ENCODE measurements at regions not wholly inside any gene's neighbourhood (a gene's known extent, or its start where the extent isn't known, plus 50 kb on each side); places are given as distances from the start of the nearest gene placed in this dataset.

DNA sequence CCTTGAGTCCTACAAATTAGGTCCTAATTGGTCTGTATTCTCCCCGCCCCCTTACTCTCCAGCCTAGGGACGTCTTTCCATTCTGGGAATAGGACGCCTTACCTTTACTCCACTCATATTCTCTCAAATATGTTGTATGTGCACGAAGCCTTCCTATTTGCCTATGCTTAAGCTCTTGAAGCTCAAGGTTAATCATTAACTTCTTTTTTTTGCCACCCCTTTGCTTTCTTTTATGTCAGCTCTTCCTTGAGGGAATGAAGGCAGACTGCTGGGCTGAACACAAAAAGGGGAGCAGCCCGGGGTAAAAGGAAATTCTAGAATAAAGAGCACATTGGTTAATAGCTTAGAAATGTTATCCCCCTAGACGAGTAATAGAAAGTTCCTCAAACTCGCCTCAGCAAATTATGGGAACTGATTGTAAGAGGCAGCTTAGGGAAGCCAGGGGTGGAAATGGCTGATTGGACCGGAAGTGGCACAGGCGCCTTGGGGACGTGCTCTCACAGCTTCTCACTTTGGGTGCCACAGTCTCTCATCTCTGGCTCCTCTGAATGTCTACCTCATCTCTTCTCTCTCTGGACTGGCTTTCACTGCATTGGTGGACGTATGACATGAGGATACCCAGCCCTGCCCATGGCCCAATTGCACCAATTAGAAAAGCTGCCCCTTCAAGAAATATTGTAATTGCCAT, 122.3 kb upstream of the IL12B start:
- TF ChIP-seq, protein P1, sequence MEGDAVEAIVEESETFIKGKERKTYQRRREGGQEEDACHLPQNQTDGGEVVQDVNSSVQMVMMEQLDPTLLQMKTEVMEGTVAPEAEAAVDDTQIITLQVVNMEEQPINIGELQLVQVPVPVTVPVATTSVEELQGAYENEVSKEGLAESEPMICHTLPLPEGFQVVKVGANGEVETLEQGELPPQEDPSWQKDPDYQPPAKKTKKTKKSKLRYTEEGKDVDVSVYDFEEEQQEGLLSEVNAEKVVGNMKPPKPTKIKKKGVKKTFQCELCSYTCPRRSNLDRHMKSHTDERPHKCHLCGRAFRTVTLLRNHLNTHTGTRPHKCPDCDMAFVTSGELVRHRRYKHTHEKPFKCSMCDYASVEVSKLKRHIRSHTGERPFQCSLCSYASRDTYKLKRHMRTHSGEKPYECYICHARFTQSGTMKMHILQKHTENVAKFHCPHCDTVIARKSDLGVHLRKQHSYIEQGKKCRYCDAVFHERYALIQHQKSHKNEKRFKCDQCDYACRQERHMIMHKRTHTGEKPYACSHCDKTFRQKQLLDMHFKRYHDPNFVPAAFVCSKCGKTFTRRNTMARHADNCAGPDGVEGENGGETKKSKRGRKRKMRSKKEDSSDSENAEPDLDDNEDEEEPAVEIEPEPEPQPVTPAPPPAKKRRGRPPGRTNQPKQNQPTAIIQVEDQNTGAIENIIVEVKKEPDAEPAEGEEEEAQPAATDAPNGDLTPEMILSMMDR (IDR thresholded peaks at IDR 0.05; ENCODE audit: low read depth, low read length), result no peak
- H3K4me3 ChIP-seq (ENCODE audit: low read depth, low read length), result no peak overlapping the region

GRCh38 chr5:159453209-159453608, 122.9 kb upstream of the IL12B start:
- no peak overlapping the region for H3K4me3 ChIP-seq (ENCODE audit: low read depth, low read length)
- TF ChIP-seq, protein P1 (IDR thresholded peaks at IDR 0.05; ENCODE audit: low read depth, low read length), result no peak

- TF ChIP-seq, protein P1 (IDR thresholded peaks at IDR 0.05; ENCODE audit: low read depth, low read length), result no peak
- H3K4me3 ChIP-seq (ENCODE audit: low read depth, low read length), result no peak overlapping the region
Observed at GRCh38 chr5:159456261-159456660, 126.0 kb upstream of the IL12B start.

DNA sequence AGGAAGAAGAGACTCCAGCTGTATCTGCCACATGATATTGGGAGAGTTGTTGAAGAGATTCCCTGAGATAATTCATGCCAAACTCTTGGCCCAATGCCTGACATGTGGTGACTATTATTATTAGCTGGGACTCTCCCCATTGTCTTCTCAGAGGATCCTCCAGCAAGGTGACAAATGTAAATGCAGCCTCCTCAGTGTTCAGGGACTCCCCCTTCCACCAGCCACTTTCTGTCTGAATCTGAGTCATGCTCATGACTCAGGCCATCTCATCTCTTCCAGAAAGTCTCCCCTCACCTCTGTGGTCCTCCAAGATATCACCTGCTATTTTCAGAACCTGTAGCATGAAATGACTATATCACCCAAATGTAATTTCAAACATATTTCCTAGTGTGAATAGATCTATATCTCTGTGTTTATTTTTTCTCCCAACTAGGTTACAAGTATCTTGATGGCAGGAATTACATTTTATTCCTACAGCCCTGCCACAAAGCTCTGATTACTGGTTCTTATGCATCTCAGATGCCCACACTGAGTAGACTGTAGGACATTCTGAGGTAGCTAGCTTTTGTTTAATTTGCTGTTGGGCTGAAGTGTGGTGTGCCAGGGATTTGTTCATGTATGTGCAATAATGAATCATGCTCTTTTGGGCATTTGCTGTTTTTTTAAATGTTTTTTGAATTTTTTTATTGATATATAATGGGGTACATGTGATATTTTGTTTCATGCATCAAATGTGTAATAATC, 126.6 kb upstream of the IL12B start:
- TF ChIP-seq, protein P1 (IDR thresholded peaks at IDR 0.05; ENCODE audit: low read depth, low read length), result no peak
- no peak overlapping the region for H3K4me3 ChIP-seq (ENCODE audit: low read depth, low read length)

GRCh38 chr5:159458217-159458711, 128.0 kb upstream of the IL12B start:
- H3K4me3 ChIP-seq (ENCODE audit: low read depth, low read length), result no peak overlapping the region
- TF ChIP-seq, protein P1 (IDR thresholded peaks at IDR 0.05; ENCODE audit: low read depth, low read length), result no peak

- H3K4me3 ChIP-seq (ENCODE audit: low read depth, low read length), result no peak overlapping the region
- TF ChIP-seq, protein P1 (IDR thresholded peaks at IDR 0.05; ENCODE audit: low read depth, low read length), result no peak
Observed at GRCh38 chr5:159459132-159459627, 128.9 kb upstream of the IL12B start.
